Fibroblast of peridontal ligament (primary cell): ENCODE measurements at regions not wholly inside any gene's neighbourhood (a gene's known extent, or its start where the extent isn't known, plus 50 kb on each side); places are given as distances from the start of the nearest gene placed in this dataset.

Experiments used
- DNase-seq: peaks from one replicate; pipeline ENCODE4 v3.0.0-alpha.2; 2010; ENCODE audit errors: extremely low read depth

DNA sequence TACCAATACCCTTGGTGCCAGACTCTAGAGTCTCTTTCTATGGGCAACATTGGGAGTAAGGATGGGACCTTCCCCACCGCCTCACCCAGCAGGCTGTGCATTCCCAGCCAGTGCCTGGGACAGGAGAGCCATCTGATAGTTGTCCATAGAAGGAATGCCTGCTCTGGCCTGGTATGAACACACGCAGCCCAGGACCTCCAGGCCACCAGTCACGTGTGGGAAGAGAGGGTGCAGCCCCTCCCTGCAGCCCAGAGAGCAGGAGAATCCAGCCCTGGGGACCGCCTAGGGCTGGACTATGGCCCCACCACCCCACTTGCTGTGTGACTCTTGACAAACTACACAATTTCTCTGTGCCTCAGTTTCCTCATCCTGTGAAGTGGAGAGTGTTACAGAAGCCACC, 52.5 kb upstream of the ID2 start:
- no peak for DNase-seq

DNA sequence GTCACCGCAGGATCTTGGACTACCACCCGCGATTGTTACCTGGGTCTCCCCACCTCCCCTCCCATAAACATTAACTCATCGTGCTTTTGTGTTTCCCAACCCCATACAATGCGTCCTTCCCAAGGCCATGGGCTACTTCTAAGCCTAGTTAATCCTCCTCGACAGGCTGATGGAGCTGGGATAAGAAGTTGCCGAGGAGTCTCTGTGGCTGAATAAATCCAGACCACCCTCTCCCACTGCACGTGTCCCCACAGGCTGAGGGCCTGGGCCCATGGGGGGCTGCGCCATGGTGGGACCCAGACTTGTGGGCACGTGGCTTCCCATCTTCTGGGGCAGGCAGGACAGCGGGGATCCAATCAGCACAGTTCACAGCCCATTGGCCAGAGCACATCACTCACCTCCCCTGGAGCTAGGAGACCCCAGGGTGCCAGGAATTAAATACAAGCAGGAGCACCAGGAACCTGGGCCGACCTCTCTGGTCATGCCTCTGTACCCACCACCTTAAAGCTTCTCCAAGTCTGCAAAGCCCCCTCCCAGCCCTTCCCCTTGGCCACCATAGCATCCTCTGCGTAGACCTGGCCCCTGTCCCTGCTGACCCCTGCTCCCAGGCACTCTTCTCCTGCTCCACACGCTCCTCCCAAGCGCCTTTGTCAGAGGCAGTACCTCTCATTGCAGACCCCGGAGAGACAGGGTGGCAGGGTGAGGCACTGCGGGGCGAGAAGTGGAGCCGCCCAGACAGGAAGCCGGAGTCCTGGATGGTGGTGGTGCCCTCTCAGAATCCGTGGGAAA, 51.0 kb upstream of the ID2 start:
- DNase-seq, result no peak

DNA sequence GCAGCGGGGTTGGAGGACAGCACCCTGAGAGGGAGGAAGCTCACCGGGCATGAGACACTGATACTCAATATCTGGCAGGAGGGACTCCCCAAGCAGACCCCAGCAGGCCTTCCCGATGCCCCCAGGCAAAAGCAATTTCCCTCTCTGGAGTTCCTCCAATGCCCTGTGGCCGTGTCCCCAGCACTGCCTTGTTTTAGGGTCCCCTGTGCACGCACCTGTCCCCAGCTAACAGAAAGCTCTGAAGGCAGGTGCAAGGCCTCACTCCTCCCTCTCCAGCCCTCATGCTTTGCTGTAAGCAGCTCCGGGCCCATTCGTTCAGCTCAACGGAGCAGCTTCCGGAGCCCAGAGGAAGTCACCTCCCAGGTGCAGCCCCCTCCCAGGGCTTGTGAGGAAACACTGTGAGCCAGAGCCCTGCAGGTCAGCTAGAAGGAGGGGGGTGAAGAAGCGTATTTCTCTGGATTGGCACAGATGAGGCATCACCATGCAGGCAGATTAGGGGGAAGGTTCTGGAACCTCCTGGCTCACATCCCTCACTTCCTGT, 50.3 kb upstream of the ID2 start:
- no peak for DNase-seq
